DOHH2 (cell line): ENCODE measurements at regions not wholly inside any gene's neighbourhood (a gene's known extent, or its start where the extent isn't known, plus 50 kb on each side); places are given as distances from the start of the nearest gene placed in this dataset.

Experiments used
- H3F3A ChIP-seq: fragments of 200-600 bp; sonication (generic), shearing (Covaris generic); 2 replicates; pipeline ENCODE4 v1.6.0; 2016; ENCODE audit warnings: antibody characterized with exemption, mild to moderate bottlenecking; ENCODE audit not compliant: control insufficient read depth, insufficient read depth
- H3K27ac ChIP-seq: fragments of 200-600 bp; sonication (generic); 2 replicates; pipeline ENCODE4 v1.5.1; 2014; ENCODE audit warnings: low read depth, mild to moderate bottlenecking, low read length, moderate library complexity
- H3K27me3 ChIP-seq: fragments of 200-600 bp; sonication (generic); 2 replicates; pipeline ENCODE4 v1.6.1; 2014; ENCODE audit warnings: mild to moderate bottlenecking, low read length, mixed read lengths; ENCODE audit not compliant: control insufficient read depth
- H3K36me3 ChIP-seq: fragments of 200-600 bp; sonication (generic); 2 replicates; pipeline ENCODE4 v1.6.1; 2014; ENCODE audit warnings: mild to moderate bottlenecking, low read length, moderate library complexity, mixed read lengths; ENCODE audit not compliant: control insufficient read depth
- H3K4me1 ChIP-seq: fragments of 200-600 bp; sonication (generic); 2 replicates; pipeline ENCODE4 v1.6.1; 2014; ENCODE audit warnings: mild to moderate bottlenecking, low read length, mixed read lengths; ENCODE audit not compliant: control insufficient read depth
- H3K4me2 ChIP-seq: fragments of 200-600 bp; sonication (generic); 2 replicates; pipeline ENCODE4 v1.6.0; 2014; ENCODE audit warnings: mild to moderate bottlenecking, low read length, moderate library complexity
- H3K4me3 ChIP-seq: fragments of 200-600 bp; sonication (generic); 2 replicates; pipeline ENCODE4 v1.5.1; 2014; ENCODE audit warnings: mild to moderate bottlenecking, low read length, mixed read lengths
- H3K79me2 ChIP-seq: fragments of 200-600 bp; sonication (generic); 2 replicates; pipeline ENCODE4 v1.6.1; 2014; ENCODE audit warnings: mild to moderate bottlenecking, low read length, mixed read lengths; ENCODE audit not compliant: control insufficient read depth
- H3K9me2 ChIP-seq: fragments of 200-600 bp; sonication (generic); replicated peaks from 2 replicates; pipeline ENCODE4 v1.6.1; 2014; ENCODE audit warnings: mild to moderate bottlenecking, low read length, mixed read lengths; ENCODE audit not compliant: control insufficient read depth
- H3K9me3 ChIP-seq: fragments of 200-600 bp; sonication (generic); 2 replicates; pipeline ENCODE4 v1.6.1; 2014; ENCODE audit warnings: antibody characterized with exemption, low read length, mixed read lengths; ENCODE audit not compliant: control insufficient read depth, insufficient read depth
- H4K20me1 ChIP-seq: fragments of 200-600 bp; sonication (generic); 2 replicates; pipeline ENCODE4 v1.6.0; 2014; ENCODE audit warnings: low read depth, mild to moderate bottlenecking, antibody characterized with exemption, low read length, moderate library complexity; ENCODE audit not compliant: control insufficient read depth, insufficient read depth
- EZH2phosphoT487 ChIP-seq: fragments of 200-600 bp; sonication (generic); IDR thresholded peaks from 2 replicates; pipeline ENCODE4 v1.6.1; 2017; ENCODE audit warnings: borderline replicate concordance, mild to moderate bottlenecking, antibody characterized with exemption, low read length, moderate library complexity, mixed read lengths
- TF ChIP-seq, protein P1 (sequence below): fragments of 200-600 bp; sonication (generic); IDR thresholded peaks from one replicate; pipeline ENCODE4 v1.5.1; 2014; ENCODE audit warnings: antibody characterized with exemption, mild to moderate bottlenecking, low read depth, low read length; ENCODE audit not compliant: poor library complexity, severe bottlenecking

DNA sequence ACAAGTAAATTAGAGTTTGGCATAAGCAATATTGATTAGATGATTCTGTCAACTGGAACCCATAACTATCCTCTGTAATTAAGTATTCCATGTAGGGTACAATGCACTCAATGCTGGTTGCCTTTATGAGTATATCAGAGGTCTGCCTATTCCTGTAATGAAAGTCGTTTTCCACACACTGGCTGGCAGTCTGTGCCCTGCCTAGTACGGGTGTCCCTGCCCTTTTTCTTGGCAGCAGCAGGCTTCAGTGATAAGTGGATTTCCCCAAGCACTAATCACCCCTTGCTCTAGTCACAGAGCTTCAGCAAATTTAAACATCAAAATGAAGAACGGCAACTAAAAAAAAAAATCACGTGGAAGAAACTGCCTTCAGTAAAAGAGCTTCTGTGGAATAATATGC lies 294.8 kb upstream of the STT3B start:
- 0 out of 2 replicates have a peak, but pooled peaks cover 5% of the 10 kb centered on the region for H3K4me1 ChIP-seq
- no peak overlapping the region for H3K27ac ChIP-seq
- no peak overlapping the region for H3K4me2 ChIP-seq
- no peaks in the 10 kb centered on the region for H3K27me3 ChIP-seq
- no peaks in the 10 kb centered on the region for H3K9me3 ChIP-seq
- H3F3A ChIP-seq, result no peaks in the 10 kb centered on the region
- no peaks in the 10 kb centered on the region for H3K79me2 ChIP-seq
- H3K36me3 ChIP-seq, result no peaks in the 10 kb centered on the region
- TF ChIP-seq, protein P1, sequence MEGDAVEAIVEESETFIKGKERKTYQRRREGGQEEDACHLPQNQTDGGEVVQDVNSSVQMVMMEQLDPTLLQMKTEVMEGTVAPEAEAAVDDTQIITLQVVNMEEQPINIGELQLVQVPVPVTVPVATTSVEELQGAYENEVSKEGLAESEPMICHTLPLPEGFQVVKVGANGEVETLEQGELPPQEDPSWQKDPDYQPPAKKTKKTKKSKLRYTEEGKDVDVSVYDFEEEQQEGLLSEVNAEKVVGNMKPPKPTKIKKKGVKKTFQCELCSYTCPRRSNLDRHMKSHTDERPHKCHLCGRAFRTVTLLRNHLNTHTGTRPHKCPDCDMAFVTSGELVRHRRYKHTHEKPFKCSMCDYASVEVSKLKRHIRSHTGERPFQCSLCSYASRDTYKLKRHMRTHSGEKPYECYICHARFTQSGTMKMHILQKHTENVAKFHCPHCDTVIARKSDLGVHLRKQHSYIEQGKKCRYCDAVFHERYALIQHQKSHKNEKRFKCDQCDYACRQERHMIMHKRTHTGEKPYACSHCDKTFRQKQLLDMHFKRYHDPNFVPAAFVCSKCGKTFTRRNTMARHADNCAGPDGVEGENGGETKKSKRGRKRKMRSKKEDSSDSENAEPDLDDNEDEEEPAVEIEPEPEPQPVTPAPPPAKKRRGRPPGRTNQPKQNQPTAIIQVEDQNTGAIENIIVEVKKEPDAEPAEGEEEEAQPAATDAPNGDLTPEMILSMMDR, result no peak
- TF ChIP-seq EZH2phosphoT487, result no peak
- no peak overlapping the region for H3K4me3 ChIP-seq
- no peaks in the 10 kb centered on the region for H4K20me1 ChIP-seq
- H3K9me2 ChIP-seq, result no peaks in the 10 kb centered on the region

DNA sequence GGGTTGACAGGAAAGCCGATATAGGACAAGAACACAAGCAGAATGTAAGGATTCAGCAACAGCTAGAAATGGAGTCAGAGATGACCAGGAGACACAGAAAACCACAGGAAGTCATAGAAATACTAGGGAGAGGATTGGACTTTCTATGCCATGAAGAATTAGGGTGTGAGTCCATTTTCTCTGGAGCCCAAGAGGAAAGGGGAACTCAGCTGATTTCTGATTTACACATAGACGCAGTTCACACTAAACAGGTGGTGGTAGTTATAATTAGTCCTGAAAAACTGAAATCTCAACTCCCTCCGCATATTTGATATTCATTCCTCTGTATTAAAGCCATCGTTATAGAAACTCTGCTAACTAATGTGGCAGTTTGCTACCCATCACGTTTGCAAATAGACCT lies 292.7 kb upstream of the STT3B start:
- Histone ChIP-seq H3K79me2 (no peaks in the 10 kb centered on the region), H3K9me2 (no peaks in the 10 kb centered on the region), H3K4me2 (no peak overlapping the region), H3K27ac (no peak overlapping the region), H3K36me3 (no peaks in the 10 kb centered on the region), H3K27me3 (no peaks in the 10 kb centered on the region), H3K4me3 (no peak overlapping the region), H3F3A (no peaks in the 10 kb centered on the region), H3K4me1 (0 out of 2 replicates have a peak, but pooled peaks cover 5% of the 10 kb centered on the region), H3K9me3 (no peaks in the 10 kb centered on the region), H4K20me1 (no peaks in the 10 kb centered on the region)
- TF ChIP-seq, protein P1, result no peak
- TF ChIP-seq EZH2phosphoT487, result no peak

DNA sequence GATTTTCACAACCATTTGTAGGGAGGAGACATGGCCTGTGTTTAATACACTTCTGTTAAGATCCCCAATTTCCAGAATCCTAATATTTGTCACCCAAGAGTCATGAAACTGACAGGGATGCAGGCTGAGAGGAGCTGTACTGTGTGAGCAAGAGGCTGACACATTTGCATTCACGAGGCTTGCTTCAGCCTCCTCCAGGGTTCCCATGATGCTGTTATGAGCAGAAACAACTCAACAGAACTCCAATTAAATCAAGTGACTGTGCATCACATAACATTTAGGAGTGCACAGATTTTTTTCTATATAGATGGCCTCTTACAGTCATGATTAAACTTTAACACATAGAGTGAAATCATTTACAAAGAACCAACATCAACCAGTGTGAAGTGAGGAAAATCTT lies 292.3 kb upstream of the STT3B start:
- no peaks in the 10 kb centered on the region for H4K20me1 ChIP-seq
- no peaks in the 10 kb centered on the region for H3K36me3 ChIP-seq
- no peak overlapping the region for H3K4me2 ChIP-seq
- H3K27me3 ChIP-seq, result no peaks in the 10 kb centered on the region
- no peaks in the 10 kb centered on the region for H3K9me3 ChIP-seq
- no peak overlapping the region for H3K4me3 ChIP-seq
- no peaks in the 10 kb centered on the region for H3K79me2 ChIP-seq
- H3K27ac ChIP-seq, result no peak overlapping the region
- no peaks in the 10 kb centered on the region for H3F3A ChIP-seq
- H3K9me2 ChIP-seq, result no peaks in the 10 kb centered on the region
- TF ChIP-seq, protein P1, result no peak
- no peak for TF ChIP-seq EZH2phosphoT487
- H3K4me1 ChIP-seq, result 0 out of 2 replicates have a peak, but pooled peaks cover 5% of the 10 kb centered on the region
